K562 (cell line): ENCODE measurements at regions not wholly inside any gene's neighbourhood (a gene's known extent, or its start where the extent isn't known, plus 50 kb on each side); places are given as distances from the start of the nearest gene placed in this dataset.

Experiments used
- CBFA2T3 ChIP-seq: fragments of 450-650 bp; IDR thresholded peaks from 2 replicates; pipeline ENCODE4 v1.6.1; 2017
- E2F3 ChIP-seq: fragments of 250-450 bp; sonication (Bioruptor Pico); IDR thresholded peaks from 2 replicates; pipeline ENCODE4 v1.4.0; 2020; ENCODE audit warnings: mild to moderate bottlenecking
- L3MBTL2 ChIP-seq: fragments of 450-650 bp; IDR thresholded peaks from 2 replicates; pipeline ENCODE4 v1.6.1; 2016; ENCODE audit warnings: mild to moderate bottlenecking, moderate library complexity
- MGA ChIP-seq: fragments of 450-650 bp; IDR thresholded peaks from 2 replicates; pipeline ENCODE4 v1.6.1; 2016; ENCODE audit warnings: mild to moderate bottlenecking, moderate library complexity
- NBN ChIP-seq: fragments of 450-650 bp; IDR thresholded peaks from 2 replicates; pipeline ENCODE4 v1.6.1; 2016; ENCODE audit warnings: low read depth, mild to moderate bottlenecking
- NEUROD1 ChIP-seq: fragments of 150-350 bp; IDR thresholded peaks from 2 replicates; pipeline ENCODE4 v1.6.1; 2014; ENCODE audit warnings: borderline replicate concordance, low read length, low read depth; ENCODE audit not compliant: partially characterized antibody
- NUFIP1 ChIP-seq: fragments of 450-650 bp; IDR thresholded peaks from 2 replicates; pipeline ENCODE4 v1.6.1; 2018; ENCODE audit not compliant: partially characterized antibody
- SETDB1 ChIP-seq: IDR thresholded peaks from one replicate; pipeline ENCODE4 v1.6.1; 2012; ENCODE audit warnings: low read length, control low read depth, inconsistent platforms
- STAT6 ChIP-seq: sonication (generic); formaldehyde crosslinking; IDR thresholded peaks from 2 replicates; pipeline ENCODE4 v1.8.1; 2023; ENCODE audit warnings: mild to moderate bottlenecking, missing genetic modification reagents
- TAF15 ChIP-seq: fragments of 200-400 bp; formaldehyde crosslinking; IDR thresholded peaks from 2 replicates; pipeline ENCODE4 v1.6.1; 2017; ENCODE audit warnings: mild to moderate bottlenecking, low read depth, low read length, moderate library complexity
- ZNF184 ChIP-seq: sonication (generic); formaldehyde crosslinking; IDR thresholded peaks from 2 replicates; pipeline ENCODE4 v1.5.0; 2020; ENCODE audit warnings: missing genetic modification reagents
- ZNF431 ChIP-seq: sonication (generic); formaldehyde crosslinking; IDR thresholded peaks from 2 replicates; pipeline ENCODE4 v1.8.0; 2022; ENCODE audit warnings: mild to moderate bottlenecking, missing genetic modification reagents

DNA sequence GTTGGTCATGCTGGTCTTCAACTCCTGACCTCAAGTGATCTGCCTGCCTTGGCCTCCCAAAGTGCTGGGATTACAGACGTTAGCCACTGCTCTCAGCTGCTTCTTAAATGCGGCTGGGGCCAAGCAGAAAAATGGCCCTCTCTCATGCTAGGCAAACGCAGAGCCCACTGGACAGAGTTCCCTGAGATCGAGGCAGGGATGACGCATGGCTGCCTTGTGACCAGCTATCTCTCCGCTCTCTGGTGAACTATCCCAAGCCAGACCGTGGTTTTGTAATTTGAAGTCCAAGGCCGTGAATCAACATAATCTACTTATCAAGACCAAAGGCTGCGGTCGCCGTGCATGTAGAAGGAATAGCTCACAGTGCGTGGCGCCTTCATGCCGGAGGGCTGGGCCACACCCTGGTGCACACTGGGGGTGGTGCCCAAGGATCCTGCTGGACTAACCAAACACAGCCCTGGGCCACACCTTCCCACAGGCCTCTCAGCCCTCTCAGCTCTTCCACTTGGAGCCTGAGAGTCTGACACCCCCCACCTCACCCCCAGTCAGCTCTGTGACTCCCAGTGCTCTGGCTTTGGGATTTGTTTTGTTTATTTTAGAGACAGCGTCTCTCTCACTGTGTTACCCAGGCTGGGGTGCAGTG is 88.1 kb upstream of the CUX1 start (continued):
- TF ChIP-seq NEUROD1, result peak; percentile 44
- TF ChIP-seq NBN, result peak; percentile 88; the same call in 1 of the 2 replicates
- TF ChIP-seq CBFA2T3, result peak; percentile 71
- no peak for TF ChIP-seq SETDB1
- peak; percentile 64 for TF ChIP-seq NUFIP1
- peak; percentile 96 for TF ChIP-seq MGA
- peak; percentile 23; the same call in 1 of the 2 replicates for TF ChIP-seq STAT6 (CRISPR knock-in tag)
- no peak for TF ChIP-seq E2F3
- TF ChIP-seq ZNF431, result 0 out of 2 replicates have a peak, but pooled peaks have one; percentile 18
- TF ChIP-seq TAF15, result no peak
- TF ChIP-seq ZNF184, result no peak
- TF ChIP-seq L3MBTL2, result peak; percentile 96
